Liver (tissue), 3 donors: ENCODE measurements at regions not wholly inside any gene's neighbourhood (a gene's known extent, or its start where the extent isn't known, plus 50 kb on each side); places are given as distances from the start of the nearest gene placed in this dataset.

Experiments used
- ATF3 ChIP-seq: IDR thresholded peaks from 2 replicates; pipeline ENCODE4 v1.6.1; 2016; ENCODE audit warnings: antibody characterized with exemption
- CTCF ChIP-seq: fragments of 150-350 bp; IDR thresholded peaks from 2 replicates; pipeline ENCODE4 v1.5.1; 2017; ENCODE audit warnings: improper control_type of control experiment, low read depth, low read length; ENCODE audit not compliant: missing input control
- EGR1 ChIP-seq, 2 donors: IDR thresholded peaks; 2 replicates each; pipeline ENCODE4 v1.6.1; 2016 to 2018; ENCODE audit warnings: antibody characterized with exemption in 2 of 2, low read depth in 2 of 2
- GABPA ChIP-seq, 2 donors: IDR thresholded peaks in 1 of 2; conservative IDR thresholded peaks in 1 of 2; 2 replicates each; pipeline ENCODE4 v1.6.1; 2016; ENCODE audit warnings: antibody characterized with exemption in 2 of 2, mild to moderate bottlenecking in 1 of 2, moderate library complexity in 1 of 2
- HNF4G ChIP-seq: IDR thresholded peaks from 2 replicates; pipeline ENCODE4 v1.6.1; 2016; ENCODE audit warnings: antibody characterized with exemption
- JUND ChIP-seq, 2 donors: IDR thresholded peaks; 2 replicates each; pipeline ENCODE4 v1.6.1; 2016; ENCODE audit warnings: antibody characterized with exemption in 2 of 2
- REST ChIP-seq: IDR thresholded peaks from 2 replicates; pipeline ENCODE4 v1.6.1; 2016; ENCODE audit warnings: antibody characterized with exemption, mild to moderate bottlenecking
- RXRA ChIP-seq, 2 donors: IDR thresholded peaks; 2 replicates each; pipeline ENCODE4 v1.6.1; 2017 to 2018; ENCODE audit warnings: antibody characterized with exemption in 2 of 2, mild to moderate bottlenecking in 1 of 2
- TAF1 ChIP-seq: conservative IDR thresholded peaks from 2 replicates; pipeline ENCODE4 v1.6.1; 2016; ENCODE audit warnings: antibody characterized with exemption, mild to moderate bottlenecking
- YY1 ChIP-seq: IDR thresholded peaks from 2 replicates; pipeline ENCODE4 v1.6.1; 2016; ENCODE audit warnings: antibody characterized with exemption, mild to moderate bottlenecking
- TF ChIP-seq, protein P1 (sequence below): IDR thresholded peaks from 2 replicates; pipeline ENCODE4 v1.6.1; 2016; ENCODE audit warnings: antibody characterized with exemption
- donor health status: healthy.
- donor health status: healthy.

DNA sequence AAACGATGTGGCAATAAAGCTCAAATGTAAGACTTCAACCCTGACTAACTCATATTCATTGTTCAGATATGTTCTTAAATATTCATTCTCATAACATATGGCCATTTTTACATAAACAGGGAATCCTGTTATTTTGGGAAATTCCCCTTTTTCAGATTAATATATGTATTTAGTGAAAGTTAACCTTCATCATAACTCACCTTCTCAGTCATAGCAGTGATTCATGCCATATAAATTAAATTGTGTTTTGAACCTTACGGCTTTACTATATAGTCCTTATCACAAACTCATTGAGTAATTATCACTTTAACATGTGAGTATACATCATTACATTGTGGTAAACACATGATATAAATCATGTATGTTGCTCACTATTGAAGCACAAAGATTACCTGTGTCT lies 392.5 kb upstream of the TRAM1L1 start:
- TF ChIP-seq CTCF: no peak
- no peak for TF ChIP-seq TAF1
- no peak for TF ChIP-seq ATF3
- TF ChIP-seq GABPA (IDR thresholded peaks at IDR 0.05 in 1 of 2, conservative IDR thresholded peaks at IDR 0.05 in 1 of 2): no peak
- TF ChIP-seq, protein P1, sequence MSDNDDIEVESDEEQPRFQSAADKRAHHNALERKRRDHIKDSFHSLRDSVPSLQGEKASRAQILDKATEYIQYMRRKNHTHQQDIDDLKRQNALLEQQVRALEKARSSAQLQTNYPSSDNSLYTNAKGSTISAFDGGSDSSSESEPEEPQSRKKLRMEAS: no peak
- no peak for TF ChIP-seq REST
- TF ChIP-seq EGR1 (IDR thresholded peaks at IDR 0.05; ENCODE audit: low read depth in 2 of 2): no peak
- TF ChIP-seq HNF4G: no peak
- TF ChIP-seq JUND (IDR thresholded peaks at IDR 0.05): no peak
- no peak for TF ChIP-seq YY1
- TF ChIP-seq RXRA (IDR thresholded peaks at IDR 0.05): no peak
